Transverse colon (tissue), 4 donors: ENCODE measurements at regions not wholly inside any gene's neighbourhood (a gene's known extent, or its start where the extent isn't known, plus 50 kb on each side); places are given as distances from the start of the nearest gene placed in this dataset.

Experiments
- CTCF ChIP-seq, 5 experiments: fragments of 200-600 bp in 3 of 5; fragments of 450-650 bp in 2 of 5; sonication (generic) in 3 of 5; IDR thresholded peaks; 1 replicate in 2 of 5; 2 replicates in 3 of 5; pipeline ENCODE4 v1.5.1; 2016 to 2017; ENCODE audit warnings: antibody characterized with exemption in 5 of 5, inconsistent platforms in 3 of 5, mild to moderate bottlenecking in 2 of 5, moderate library complexity in 1 of 5
- POLR2A ChIP-seq: fragments of 450-650 bp; IDR thresholded peaks from one replicate; pipeline ENCODE4 v1.6.1; 2016; ENCODE audit warnings: antibody characterized with exemption, mild to moderate bottlenecking, moderate library complexity
- POLR2AphosphoS5 ChIP-seq, 3 donors: sonication (generic); formaldehyde crosslinking; IDR thresholded peaks; one replicate each; pipeline ENCODE4 v1.6.1; 2016; ENCODE audit warnings: antibody characterized with exemption in 3 of 3

- no peak for TF ChIP-seq CTCF (IDR thresholded peaks at IDR 0.05)
- no peak for TF ChIP-seq POLR2AphosphoS5 (IDR thresholded peaks at IDR 0.05)
- no peak for TF ChIP-seq POLR2A
These were observed 416.7 kb upstream of the MAOA start for GRCh38 chrX:43239356-43239755.
